OCI-LY7 (cell line): ENCODE measurements at regions not wholly inside any gene's neighbourhood (a gene's known extent, or its start where the extent isn't known, plus 50 kb on each side); places are given as distances from the start of the nearest gene placed in this dataset.

ENCODE experiments used
- BruUV-seq: library from RNA; stranded (reverse); fragments of 400-500 nt; replicated peaks from 2 replicates; lab custom pipeline; 2021; lab: Mats Ljungman, UMichigan
- CTCF ChIA-PET: fragments of 300-600 bp; sonication (Branson Sonifier 250); formaldehyde crosslinking; loops from one replicate; lab custom pipeline; 2022; ENCODE audit warnings: antibody characterized with exemption; ENCODE audit not compliant: unreplicated experiment; lab: Charles Lee
- POLR2A ChIA-PET: fragments of 300-600 bp; sonication (Branson Sonifier 250); formaldehyde crosslinking; loops from one replicate; lab custom pipeline; 2022; ENCODE audit warnings: antibody characterized with exemption; lab: Charles Lee
- DNase-seq: peaks from one replicate; pipeline ENCODE4 v3.0.0-alpha.2; 2015; ENCODE audit warnings: low spot score
- H2AFZ ChIP-seq: fragments of 200-600 bp; sonication (generic), shearing (Covaris generic); 2 replicates; pipeline ENCODE4 v1.6.1; 2014; ENCODE audit warnings: mild to moderate bottlenecking, antibody characterized with exemption, low read length, moderate library complexity
- H3K27ac ChIP-seq: fragments of 200-600 bp; sonication (generic); 2 replicates; pipeline ENCODE4 v1.5.1; 2014; ENCODE audit warnings: mixed run types, low read depth, mild to moderate bottlenecking, moderate library complexity, low read length, inconsistent platforms; ENCODE audit not compliant: poor library complexity, severe bottlenecking
- H3K36me3 ChIP-seq: fragments of 200-600 bp; sonication (generic); 2 replicates; pipeline ENCODE4 v1.6.1; 2014; ENCODE audit warnings: mild to moderate bottlenecking, antibody characterized with exemption, low read length, moderate library complexity, mixed read lengths; ENCODE audit not compliant: insufficient read depth
- H3K4me1 ChIP-seq: fragments of 200-600 bp; sonication (generic); 2 replicates; pipeline ENCODE4 v1.5.1; 2014; ENCODE audit warnings: mild to moderate bottlenecking, low read length; ENCODE audit not compliant: insufficient read depth, poor library complexity, severe bottlenecking
- H3K4me2 ChIP-seq: fragments of 200-600 bp; sonication (generic); 2 replicates; pipeline ENCODE4 v1.6.1; 2014; ENCODE audit warnings: mild to moderate bottlenecking, low read length
- H3K4me3 ChIP-seq: fragments of 200-600 bp; sonication (generic); 2 replicates; pipeline ENCODE4 v1.5.1; 2014; ENCODE audit warnings: mild to moderate bottlenecking, low read depth, low read length; ENCODE audit not compliant: poor library complexity, severe bottlenecking
- H3K79me2 ChIP-seq: fragments of 200-600 bp; sonication (generic); 2 replicates; pipeline ENCODE4 v1.6.1; 2016; ENCODE audit warnings: low read depth, mild to moderate bottlenecking, low read length, moderate library complexity, mixed read lengths; ENCODE audit not compliant: insufficient read depth
- H3K9me2 ChIP-seq: fragments of 200-600 bp; sonication (generic); 2 replicates; pipeline ENCODE4 v1.6.1; 2016; ENCODE audit warnings: mild to moderate bottlenecking, low read length, mixed read lengths; ENCODE audit not compliant: insufficient read depth
- H3K9me3 ChIP-seq: fragments of 200-600 bp; sonication (generic); 2 replicates; pipeline ENCODE4 v1.6.1; 2014; ENCODE audit warnings: mild to moderate bottlenecking, mixed run types, low read length, mixed read lengths
- H4K20me1 ChIP-seq: fragments of 200-600 bp; sonication (generic); 2 replicates; pipeline ENCODE4 v1.6.1; 2014; ENCODE audit warnings: mild to moderate bottlenecking, antibody characterized with exemption, low read length, moderate library complexity, mixed read lengths; ENCODE audit not compliant: insufficient read depth
- CTCF ChIP-seq: fragments of 200-600 bp; sonication (generic); conservative IDR thresholded peaks from 2 replicates; pipeline ENCODE4 v1.5.1; 2014; ENCODE audit warnings: mild to moderate bottlenecking, antibody characterized with exemption, low read length, moderate library complexity, mixed read lengths
- EZH2phosphoT487 ChIP-seq: fragments of 200-600 bp; sonication (generic); IDR thresholded peaks from 2 replicates; pipeline ENCODE4 v1.6.1; 2018; ENCODE audit warnings: low read depth, borderline replicate concordance, mild to moderate bottlenecking, mixed run types, antibody characterized with exemption, low read length, moderate library complexity, mixed read lengths
- intact Hi-C: fragments of 100-400 bp; cut with micrococcal nuclease; formaldehyde crosslinking; loops from one replicate; pipeline ENCODE4 v1.10.0; 2022; ENCODE audit not compliant: unreplicated experiment

GRCh38 chr4:149055624-149056023 is 613.4 kb upstream of the NR3C2 start:
- H3K9me2 ChIP-seq = no peaks in the 10 kb centered on the region
- H3K4me2 ChIP-seq = no peak overlapping the region
- BruUV-seq = no TSS peak
- ChIA-PET CTCF (no interaction called here), POLR2A (no interaction called here)
- H3K27ac ChIP-seq = no peak overlapping the region
- no peaks in the 10 kb centered on the region for H3K4me1 ChIP-seq
- intact Hi-C loops = no loop called here
- H3K9me3 ChIP-seq = no peaks in the 10 kb centered on the region
- no peaks in the 10 kb centered on the region for H3K79me2 ChIP-seq
- H4K20me1 ChIP-seq = no peaks in the 10 kb centered on the region
- no peak for TF ChIP-seq CTCF
- TF ChIP-seq EZH2phosphoT487 = no peak
- H3K36me3 ChIP-seq = no peaks in the 10 kb centered on the region
- no peak overlapping the region for H2AFZ ChIP-seq
- DNase-seq = no peak
- H3K4me3 ChIP-seq = no peak overlapping the region

- POLR2A ChIA-PET = no interaction called here
- no peaks in the 10 kb centered on the region for H3K36me3 ChIP-seq
- intact Hi-C loops = no loop called here
- H3K9me2 ChIP-seq = no peaks in the 10 kb centered on the region
- CTCF ChIA-PET = no interaction called here
- H3K79me2 ChIP-seq = no peaks in the 10 kb centered on the region
- no peaks in the 10 kb centered on the region for H3K9me3 ChIP-seq
- H3K4me3 ChIP-seq = no peak overlapping the region
- DNase-seq = no peak
- no peak overlapping the region for H2AFZ ChIP-seq
- TF ChIP-seq CTCF = no peak
- no peaks in the 10 kb centered on the region for H4K20me1 ChIP-seq
- H3K4me1 ChIP-seq = no peaks in the 10 kb centered on the region
- no TSS peak for BruUV-seq
- no peak overlapping the region for H3K27ac ChIP-seq
- H3K4me2 ChIP-seq = no peak overlapping the region
Observed at GRCh38 chr4:149050840-149051239, 608.6 kb upstream of the NR3C2 start.

- Histone ChIP-seq H4K20me1 (no peaks in the 10 kb centered on the region), H3K4me1 (no peaks in the 10 kb centered on the region), H3K4me2 (no peak overlapping the region), H3K79me2 (no peaks in the 10 kb centered on the region), H3K9me2 (no peaks in the 10 kb centered on the region), H3K27ac (no peak overlapping the region), H3K36me3 (no peaks in the 10 kb centered on the region), H3K4me3 (no peak overlapping the region), H2AFZ (no peak overlapping the region), H3K9me3 (no peaks in the 10 kb centered on the region)
- POLR2A ChIA-PET = interaction anchor here (0.6 to 1.2 kb wide), 2 partner anchors 135 to 427 kb away, joined by 3 read pairs; no protein-coding TSS in a partner anchor
- intact Hi-C loops = no loop called here
- CTCF ChIA-PET = no interaction called here
- DNase-seq = no peak
- no TSS peak for BruUV-seq
- TF ChIP-seq CTCF (no peak), EZH2phosphoT487 (no peak)
Observed at GRCh38 chr4:149048451-149049143, 606.4 kb upstream of the NR3C2 start.
